Inferior parietal cortex (tissue), 1 donor: ENCODE measurements at regions not wholly inside any gene's neighbourhood (a gene's known extent, or its start where the extent isn't known, plus 50 kb on each side); places are given as distances from the start of the nearest gene placed in this dataset.

Experiments used
- DNase-seq: peaks from one replicate; pipeline ENCODE4 v3.0.0-alpha.2; 2016; ENCODE audit errors: extremely low spot score

DNA sequence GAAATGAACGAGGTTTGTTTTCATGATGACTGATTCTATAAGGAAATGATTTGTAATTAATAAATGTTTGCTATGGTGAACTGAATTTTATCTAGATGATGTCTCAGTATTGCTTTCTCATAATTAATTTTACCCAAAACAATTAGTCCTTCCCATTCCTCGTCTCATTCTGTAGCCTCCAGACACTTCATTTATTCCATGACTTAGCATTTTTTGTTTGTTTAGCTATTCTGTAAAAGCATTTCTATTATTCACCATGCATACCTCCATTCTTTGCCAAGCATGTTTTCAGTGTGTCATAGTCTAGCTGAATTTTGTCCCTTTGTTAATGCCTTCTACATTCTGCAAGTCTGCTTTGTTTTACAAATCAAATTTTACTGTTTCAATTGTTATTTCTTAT, 137.4 kb upstream of the RPL10L start:
- no peak for DNase-seq

DNA sequence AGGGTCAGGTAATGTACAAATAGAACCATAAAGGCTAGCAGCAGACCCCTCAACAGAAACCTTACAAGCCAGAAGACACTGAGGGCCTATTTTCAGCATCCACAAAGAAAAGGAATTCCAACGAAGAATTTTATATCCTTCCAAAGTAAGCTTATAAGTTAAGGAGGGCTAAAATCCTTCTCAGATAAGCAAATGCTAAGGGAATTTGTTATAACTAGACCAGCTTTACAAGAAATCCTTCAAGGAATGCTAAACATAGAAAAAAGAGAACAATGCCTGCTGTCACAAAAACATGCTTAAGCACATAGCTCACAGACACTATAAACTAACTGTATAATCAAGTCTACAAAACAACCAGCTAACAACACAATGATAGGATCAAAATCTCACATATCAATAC, 130.7 kb upstream of the RPL10L start:
- DNase-seq: no peak

- DNase-seq: no peak
These were observed 117.7 kb upstream of the RPL10L start for GRCh38 chr14:46769292-46769691.

DNA sequence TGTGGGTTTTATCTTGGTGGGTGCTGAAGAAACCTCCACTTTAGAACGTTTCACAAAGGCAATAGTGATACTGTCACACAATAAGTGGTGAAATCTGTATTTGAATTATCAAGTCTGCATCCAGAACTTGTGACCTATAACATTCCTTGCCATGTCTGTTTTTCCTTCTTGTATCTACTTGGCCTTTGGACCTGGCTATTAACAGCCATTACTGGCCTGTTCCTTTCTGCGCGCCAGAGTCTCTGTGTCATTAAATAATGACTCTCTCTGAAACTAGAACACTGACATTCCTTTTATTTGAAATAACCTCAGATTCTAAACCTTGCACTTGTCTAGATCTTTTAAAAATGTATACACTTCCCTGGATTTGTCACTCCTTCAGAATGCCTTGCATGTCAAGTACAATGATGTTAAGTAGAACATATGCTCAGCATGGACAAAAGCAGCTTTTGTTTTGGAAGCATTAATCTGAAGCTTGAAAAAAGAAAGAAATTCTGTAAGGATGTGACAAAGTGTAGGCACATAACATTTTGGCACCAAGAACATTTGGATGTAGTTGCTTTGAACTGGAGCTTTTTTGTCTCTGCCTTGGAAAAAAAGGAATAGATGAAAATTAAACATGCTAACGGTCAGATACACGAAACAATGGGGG, 95.5 kb upstream of the RPL10L start:
- peak; percentile 36 for DNase-seq

- DNase-seq: no peak
These were observed 82.7 kb upstream of the RPL10L start for GRCh38 chr14:46734286-46734685.

- DNase-seq: no peak
These were observed 65.6 kb upstream of the RPL10L start for GRCh38 chr14:46717211-46717610.
